NCI-H69 (cell line): ENCODE measurements at regions not wholly inside any gene's neighbourhood (a gene's known extent, or its start where the extent isn't known, plus 50 kb on each side); places are given as distances from the start of the nearest gene placed in this dataset.

Experiments
- DNase-seq: peaks from one replicate; lab custom pipeline; 2025; lab: John Stamatoyannopoulos, UW

GRCh38 chr3:110101361-110101760 is 764.0 kb upstream of the DPPA4 start:
- no peak for DNase-seq

GRCh38 chr3:110106805-110107204 is 769.5 kb upstream of the DPPA4 start:
- no peak for DNase-seq

- no peak for DNase-seq
These were observed 786.6 kb upstream of the DPPA4 start for GRCh38 chr3:110123946-110124345.

GRCh38 chr3:110126065-110126464 is 788.7 kb upstream of the DPPA4 start:
- no peak for DNase-seq

DNA sequence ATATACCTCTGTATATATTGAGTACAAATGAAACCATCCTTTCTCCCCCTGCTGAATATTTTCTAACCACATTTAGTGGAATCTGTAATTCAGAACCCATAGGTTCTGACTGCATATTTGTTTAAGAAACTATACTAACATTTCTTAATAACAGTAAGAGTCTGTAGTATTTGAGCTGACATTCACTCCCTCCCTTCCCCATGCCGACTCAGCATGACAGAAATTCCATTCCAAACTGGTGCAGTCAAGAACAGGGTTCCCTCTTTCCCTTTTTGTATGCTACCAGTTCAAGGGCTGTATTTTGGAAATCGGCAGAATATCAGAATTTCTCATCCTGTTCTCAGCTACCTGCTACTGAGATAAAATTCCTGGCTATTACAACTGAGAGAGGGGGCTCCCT is 796.6 kb upstream of the DPPA4 start:
- DNase-seq: no peak

GRCh38 chr3:110139048-110139447 is 801.7 kb upstream of the DPPA4 start:
- DNase-seq: no peak

DNA sequence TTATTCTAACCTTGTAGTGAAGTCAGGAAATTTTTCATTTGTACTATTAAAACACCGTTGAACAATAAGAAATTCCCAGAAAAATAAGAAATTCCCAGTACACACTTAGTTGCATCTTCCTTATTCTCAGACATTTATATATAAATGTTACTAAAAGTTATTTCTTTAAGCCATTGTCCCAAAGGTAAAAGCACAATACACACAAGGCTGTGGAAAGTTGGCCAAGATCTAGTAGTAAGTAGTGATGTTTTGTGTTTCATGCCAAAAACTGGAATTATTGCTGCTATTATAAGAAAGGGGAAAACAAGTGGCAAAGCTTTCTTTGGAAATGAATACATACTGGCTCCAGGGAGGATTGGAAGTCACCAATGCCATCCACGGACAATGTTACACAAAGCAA is 802.5 kb upstream of the DPPA4 start:
- DNase-seq: no peak

GRCh38 chr3:110149763-110150162 is 812.4 kb upstream of the DPPA4 start:
- no peak for DNase-seq

DNA sequence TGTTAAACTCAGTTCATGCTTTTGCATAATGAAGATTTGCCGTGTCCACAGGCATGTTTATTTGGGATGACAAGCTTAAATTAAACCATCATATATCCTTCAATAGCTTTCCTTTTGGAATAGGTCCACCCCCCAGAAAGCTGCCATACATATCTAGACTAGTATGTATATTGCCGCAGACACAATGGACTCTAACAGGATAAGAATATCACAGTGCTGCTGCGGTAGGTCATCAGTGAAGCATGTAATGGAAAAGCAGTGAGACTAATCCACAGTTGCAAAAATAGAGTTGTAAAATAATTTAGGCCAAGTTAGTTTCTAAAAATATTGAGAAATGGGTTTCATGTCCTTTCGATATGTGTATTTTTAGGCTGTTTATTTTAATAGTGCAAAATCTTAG is 819.9 kb upstream of the DPPA4 start:
- DNase-seq: no peak

- DNase-seq: no peak
These were observed 827.5 kb upstream of the DPPA4 start for GRCh38 chr3:110164632-110165369.

DNA sequence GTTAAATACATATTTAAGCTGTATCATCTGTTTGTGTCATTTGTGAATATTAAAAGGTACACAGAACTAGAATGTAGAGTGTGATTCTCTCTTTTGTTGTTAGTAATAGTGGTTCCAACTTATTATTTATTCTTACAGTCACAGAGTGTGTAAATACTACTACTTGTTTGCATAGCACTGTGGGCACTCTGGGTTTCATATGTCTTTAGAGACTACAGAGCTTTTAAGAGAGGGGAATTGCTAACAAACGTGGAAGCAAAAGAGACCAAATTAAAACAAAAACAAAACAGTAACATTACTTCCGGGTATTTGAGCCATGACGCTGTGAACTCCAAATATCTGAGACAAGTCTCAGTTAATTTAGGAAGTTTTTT is 828.0 kb upstream of the DPPA4 start:
- DNase-seq: peak; percentile 3

GRCh38 chr3:110165753-110166152 is 828.4 kb upstream of the DPPA4 start:
- DNase-seq: peak; percentile 27

DNA sequence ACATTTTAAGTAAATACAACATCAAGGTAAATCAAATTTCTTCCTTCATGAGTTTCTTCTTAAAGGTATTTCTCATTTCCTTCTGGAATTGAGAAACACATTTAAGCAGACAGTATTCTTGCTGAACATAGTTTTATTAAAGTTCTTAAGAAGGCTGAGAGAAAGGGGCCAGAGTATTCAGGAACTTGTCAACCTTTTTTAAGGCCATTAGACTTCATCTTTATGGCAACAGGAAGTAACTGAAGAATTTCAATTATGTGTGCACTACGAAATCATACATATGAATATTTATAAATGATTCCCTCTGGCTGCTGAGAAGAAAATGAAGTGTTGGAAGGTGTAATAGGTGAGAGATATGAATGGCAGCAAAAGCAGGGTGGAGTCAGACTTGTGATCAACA is 829.4 kb upstream of the DPPA4 start:
- DNase-seq: no peak

DNA sequence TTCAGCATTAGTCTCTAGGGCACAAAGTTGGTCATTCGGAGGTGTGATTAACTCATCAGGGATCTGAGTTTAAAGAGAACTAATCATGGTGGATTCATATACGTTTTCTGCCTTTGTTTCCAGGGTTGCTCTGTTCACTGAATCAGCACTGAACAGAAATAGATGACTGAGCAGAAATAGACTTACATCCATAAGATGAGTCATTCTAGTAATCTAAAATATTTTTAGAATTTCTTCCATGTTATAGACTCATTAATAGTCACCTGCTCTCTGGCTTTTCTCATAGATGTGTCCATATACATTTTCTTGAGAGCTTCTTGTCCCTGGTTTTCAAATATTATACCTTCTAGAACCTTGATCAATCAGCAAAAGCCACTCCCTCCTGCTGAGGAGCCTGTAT is 837.6 kb upstream of the DPPA4 start:
- DNase-seq: no peak

DNA sequence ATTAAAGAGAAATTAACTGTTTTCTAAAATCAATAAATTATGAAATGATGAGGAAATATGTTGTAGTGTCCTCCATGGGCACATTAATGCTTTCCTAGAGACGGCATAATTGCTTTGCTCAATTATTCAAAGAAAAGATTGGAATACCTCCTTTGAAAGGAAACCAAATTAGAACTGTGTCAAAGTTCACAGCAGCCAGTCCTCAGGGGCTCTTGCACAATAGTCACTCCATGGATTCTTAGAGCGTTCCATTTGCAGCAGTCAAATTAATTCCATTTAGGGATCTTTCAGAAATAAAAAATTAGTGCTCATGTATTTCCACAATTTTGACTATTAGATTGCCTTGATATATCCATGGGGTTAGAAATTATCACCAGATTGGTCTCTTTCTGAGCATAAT is 841.6 kb upstream of the DPPA4 start:
- DNase-seq: peak; percentile 0

DNA sequence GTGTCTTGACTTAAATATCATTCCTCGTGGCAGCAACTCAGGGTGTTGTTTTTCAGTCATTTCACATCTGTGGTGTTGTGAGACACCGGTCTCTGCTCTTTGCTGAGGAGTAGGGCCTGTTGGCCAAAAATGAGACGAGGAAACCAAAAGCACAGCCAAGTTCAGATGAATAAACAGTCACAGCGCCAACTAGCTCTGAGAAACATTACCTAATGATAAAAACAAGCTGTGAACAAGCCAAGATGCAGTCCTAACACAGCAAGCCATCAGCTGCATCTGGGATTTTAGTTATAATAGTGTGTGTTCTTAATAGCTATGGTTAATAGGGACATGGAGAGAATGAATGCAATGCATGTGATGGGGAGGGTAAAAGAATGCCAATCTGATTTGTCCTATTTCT is 843.4 kb upstream of the DPPA4 start:
- DNase-seq: no peak

DNA sequence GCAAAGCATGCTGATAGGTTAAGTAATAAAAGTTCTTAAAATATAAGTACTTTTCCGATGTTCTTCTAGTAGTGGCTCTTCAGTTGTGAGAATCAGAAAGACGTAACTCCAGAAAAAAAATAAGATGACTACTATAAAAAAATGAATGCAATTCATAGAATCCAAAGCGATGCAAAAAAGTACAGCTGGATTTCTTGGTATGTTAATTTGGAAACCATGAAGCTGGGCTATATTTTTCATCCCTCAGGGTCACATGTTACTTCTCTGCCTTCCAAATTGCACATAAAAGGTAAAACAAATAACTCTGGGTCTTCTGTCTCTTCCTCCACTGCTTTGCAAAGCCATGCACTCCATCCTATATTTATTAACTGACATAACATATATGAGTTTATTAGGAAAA is 843.9 kb upstream of the DPPA4 start:
- no peak for DNase-seq

DNA sequence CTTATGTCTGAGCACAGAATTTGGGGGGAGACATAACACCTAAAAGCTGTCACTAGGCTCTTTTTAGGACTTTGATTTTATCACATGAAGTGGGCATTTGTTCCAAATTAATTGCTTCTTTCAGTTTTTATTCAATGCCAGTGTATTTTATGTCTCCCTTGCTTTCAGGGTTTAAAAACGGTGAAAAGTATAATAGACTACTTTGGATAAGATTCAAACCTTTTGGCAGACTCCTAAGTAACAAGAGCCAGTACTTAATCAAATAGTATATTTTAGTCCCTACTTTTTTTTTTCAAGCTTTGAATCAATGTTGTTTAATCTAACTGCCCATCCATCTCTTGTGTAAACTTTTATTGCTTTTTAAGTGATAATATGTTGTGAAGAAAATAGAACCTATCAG is 847.2 kb upstream of the DPPA4 start:
- DNase-seq: no peak

- DNase-seq: no peak
These were observed 855.7 kb upstream of the DPPA4 start for GRCh38 chr3:110193074-110193473.

DNA sequence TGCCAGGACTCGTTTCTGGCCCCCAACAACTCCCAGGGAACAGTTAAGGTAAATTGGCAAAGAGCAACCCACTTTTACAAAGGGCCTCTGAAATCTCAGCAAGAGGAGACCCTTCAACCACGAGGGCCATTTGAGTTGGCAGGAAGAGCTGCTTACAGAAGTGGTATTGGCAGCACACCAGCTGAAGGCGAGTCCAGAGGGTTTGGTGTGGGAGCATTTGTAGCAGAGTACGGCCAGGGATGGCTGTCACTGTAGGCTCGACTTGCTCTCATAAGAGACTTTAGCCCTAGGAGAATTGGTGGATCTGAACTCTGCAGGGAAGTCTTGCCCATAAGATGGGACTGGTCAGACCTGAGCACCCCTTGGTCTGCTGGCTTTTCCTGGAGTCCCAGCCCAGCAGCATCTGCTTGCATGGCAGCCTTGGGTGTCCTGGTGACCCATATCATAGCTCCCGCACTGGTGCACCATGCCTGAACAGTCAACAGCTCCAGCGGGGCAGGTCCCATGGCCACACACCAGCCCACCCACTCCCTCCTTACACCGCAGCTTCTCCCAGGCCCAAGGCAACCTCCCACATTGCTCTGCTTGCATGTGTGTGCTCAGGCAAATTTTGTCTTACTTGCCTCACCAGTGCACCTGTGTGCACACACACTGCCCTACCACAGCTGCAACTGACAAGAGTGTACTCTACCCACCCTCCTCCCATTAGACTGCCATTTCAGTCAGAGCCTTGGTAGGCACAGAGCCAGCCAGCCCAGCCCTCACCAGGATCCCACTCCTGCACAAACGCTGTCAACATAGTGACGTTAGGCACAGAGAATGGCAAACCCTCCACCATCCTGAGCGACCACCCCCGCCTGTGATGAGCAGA is 861.6 kb upstream of the DPPA4 start:
- DNase-seq: no peak

DNA sequence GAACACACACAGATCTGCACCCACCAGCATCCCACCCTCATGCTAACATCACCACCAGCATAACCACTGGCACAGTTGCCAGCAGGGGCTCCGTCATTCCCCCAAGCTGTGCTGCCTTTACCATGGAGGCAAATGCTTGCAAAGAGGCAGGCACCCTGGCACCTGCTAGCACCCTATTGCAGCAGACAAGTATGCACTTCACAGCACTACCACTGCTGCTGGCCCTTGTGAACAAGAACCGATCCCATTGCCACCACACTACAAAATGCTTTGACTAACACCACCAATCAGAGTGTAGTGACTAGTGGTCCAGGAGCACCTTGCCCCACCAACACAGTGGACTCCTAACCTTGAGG is 862.2 kb upstream of the DPPA4 start:
- DNase-seq: no peak

- no peak for DNase-seq
These were observed 861.4 kb upstream of the NECTIN3 start for GRCh38 chr3:110210086-110210660.

DNA sequence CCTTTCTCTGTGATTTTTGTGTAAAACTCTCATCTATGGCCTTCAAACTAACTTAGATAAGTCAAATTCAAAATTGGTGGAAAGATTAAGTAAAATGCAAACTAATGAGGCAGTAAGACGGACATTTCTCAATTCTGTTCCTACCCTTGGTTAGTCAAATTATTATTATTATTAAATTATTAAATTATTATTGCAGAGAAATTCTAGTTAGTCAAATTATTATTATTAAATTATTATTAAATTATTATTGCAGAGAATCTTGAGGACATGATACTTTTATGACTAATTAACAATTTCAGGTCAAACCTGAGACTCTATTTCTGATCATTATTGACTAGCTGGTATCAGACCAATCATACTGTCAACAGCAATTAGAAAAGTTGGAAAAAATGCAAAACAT is 845.0 kb upstream of the NECTIN3 start:
- no peak for DNase-seq
